HG02943 (cell line): ENCODE measurements at regions not wholly inside any gene's neighbourhood (a gene's known extent, or its start where the extent isn't known, plus 50 kb on each side); places are given as distances from the start of the nearest gene placed in this dataset.

Experiments
- ATAC-seq: cut with Tn5 transposase; IDR thresholded peaks from one replicate; pipeline ENCODE4 v1.9.1; 2021; ENCODE audit warnings: mild to moderate bottlenecking, low read depth, moderate library complexity; ENCODE audit not compliant: unreplicated experiment

GRCh38 chr2:121860033-121860757, 104.7 kb downstream of the TSN start:
- ATAC-seq: no peak

- ATAC-seq: no peak
These were observed 105.3 kb downstream of the TSN start for GRCh38 chr2:121860758-121861227.

GRCh38 chr2:121862286-121862685, 106.8 kb downstream of the TSN start:
- ATAC-seq: no peak

DNA sequence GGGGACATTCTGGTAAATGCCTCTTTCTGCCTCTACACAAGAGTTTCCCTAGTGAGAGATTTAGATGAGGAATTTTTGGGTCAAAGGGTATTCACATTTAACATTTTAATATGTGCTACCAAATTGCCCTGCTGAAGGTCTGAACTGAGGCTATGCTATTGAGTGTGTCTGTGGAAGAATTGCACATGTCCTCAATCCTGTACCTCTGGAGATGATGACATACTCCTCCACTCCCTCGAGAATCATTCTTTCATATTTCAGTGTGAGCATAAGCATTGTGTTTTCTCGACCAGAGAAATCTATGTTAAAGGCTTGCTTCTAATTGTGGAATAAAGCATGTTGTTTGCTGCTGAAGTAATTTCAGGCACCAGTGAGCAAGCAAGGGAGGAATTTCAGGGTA, 110.5 kb downstream of the TSN start:
- ATAC-seq: no peak

DNA sequence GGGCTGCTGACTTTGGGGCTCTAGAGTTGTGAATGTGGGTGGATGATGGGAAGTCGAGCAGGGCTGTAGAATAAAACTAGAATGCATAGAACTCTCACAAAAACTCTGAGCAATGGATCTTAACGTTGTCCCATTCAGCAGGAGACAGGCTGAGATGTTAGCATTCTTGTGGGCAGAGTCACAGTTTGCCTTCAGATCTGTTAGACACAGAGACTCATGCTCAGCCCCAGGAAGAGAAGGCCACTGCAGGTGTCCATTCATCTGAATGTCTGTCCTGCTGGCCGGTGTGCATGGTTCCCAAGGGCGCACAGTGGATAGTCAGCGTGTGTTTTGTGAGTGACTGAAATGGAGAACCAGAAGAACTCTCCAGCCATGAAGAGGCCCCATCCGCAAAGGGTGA, 111.3 kb downstream of the TSN start:
- ATAC-seq: no peak

GRCh38 chr2:121868652-121869051, 113.2 kb downstream of the TSN start:
- ATAC-seq: no peak

DNA sequence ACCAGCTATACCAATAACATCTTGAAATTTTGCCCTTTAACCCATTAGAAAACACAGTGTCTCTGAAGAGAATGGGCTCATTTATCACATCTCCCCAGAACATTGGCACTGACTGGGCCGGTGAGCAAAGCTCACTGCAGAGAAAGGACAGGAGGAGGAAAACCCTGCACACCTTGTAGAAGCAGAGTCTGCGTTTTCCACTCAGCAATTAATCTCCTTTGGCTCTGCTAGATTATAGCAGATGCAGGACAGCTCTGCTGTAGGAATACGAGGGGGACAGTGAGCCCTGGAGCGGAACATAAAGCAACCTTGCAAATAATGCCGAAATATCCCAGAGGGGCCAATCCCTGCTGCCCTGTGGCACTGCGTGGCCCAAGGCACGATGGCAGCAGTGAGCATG, 113.9 kb downstream of the TSN start:
- no peak for ATAC-seq

GRCh38 chr2:121869873-121870272, 114.4 kb downstream of the TSN start:
- no peak for ATAC-seq

GRCh38 chr2:121872651-121873050, 117.2 kb downstream of the TSN start:
- ATAC-seq: no peak

- no peak for ATAC-seq
These were observed 118.4 kb downstream of the TSN start for GRCh38 chr2:121873864-121874263.

DNA sequence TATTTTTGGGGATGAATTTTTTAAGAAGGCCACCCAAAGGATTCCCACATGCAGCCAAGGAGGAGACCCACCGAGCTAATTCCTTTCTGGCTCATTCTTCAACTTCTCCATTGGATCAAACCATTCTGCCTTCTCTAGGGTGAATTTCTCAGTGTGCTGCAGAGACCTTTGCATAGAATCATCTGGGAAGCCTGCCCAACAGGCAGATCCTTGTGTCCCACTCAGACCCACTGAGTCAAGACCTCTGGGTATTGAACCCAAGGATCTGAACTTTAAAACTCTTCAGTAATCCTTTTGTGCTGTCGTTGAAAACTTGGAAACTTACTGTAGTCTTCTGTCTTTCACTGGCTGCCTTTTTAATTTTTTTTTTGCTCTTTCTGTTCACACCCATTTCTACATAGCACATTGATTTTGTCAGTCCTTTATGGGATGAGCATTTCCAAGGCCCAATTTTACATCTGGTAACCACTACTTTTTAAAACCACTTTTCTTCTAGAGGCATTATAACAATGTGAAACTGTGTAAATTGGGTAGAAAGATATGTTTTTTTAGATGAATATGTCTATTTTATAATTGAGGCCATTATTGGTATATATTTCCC, 120.2 kb downstream of the TSN start:
- no peak for ATAC-seq

GRCh38 chr2:121877366-121877765, 121.9 kb downstream of the TSN start:
- ATAC-seq: no peak

- ATAC-seq: no peak
These were observed 124.8 kb downstream of the TSN start for GRCh38 chr2:121880283-121880682.

DNA sequence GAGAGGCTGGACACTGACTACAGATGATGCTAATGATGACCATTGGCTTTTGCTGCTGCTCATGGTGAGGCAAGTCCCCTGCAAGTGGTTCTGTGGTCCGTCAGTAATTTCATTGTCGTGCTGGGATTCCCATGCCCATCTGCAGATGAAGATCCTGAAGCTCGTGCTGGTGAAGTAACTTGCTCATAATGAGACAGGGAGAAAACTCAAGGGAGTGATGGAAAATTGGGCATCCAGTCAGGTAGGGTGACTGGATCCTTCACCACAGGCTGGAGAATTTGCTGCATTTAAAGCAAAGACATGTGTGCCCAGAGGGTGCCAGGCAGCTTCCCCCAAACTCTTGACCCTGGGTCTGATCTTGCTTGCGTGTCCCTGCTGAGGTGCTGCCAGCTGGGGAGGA, 125.6 kb downstream of the TSN start:
- ATAC-seq: no peak

DNA sequence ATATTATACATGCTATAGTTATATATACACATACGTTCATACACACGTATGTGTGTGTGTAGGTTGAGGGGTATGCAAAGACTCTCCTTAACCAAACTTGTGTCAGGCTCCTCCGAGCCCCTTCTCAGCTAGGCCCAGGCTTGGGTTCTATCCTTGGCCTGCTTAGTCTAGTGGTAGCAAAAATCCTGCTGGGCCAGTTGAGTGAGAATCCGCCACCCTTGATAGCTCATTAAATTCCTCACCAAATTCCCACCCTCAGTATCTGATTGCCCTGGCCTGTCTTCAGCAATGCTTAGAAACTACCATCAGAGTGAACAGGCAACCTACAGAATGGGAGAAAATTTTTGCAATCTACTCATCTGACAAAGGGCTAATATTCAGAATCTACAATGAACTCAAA, 126.5 kb downstream of the TSN start:
- ATAC-seq: no peak

- ATAC-seq: no peak
These were observed 128.6 kb downstream of the TSN start for GRCh38 chr2:121884078-121884477.

- no peak for ATAC-seq
These were observed 129.1 kb downstream of the TSN start for GRCh38 chr2:121884511-121884921.

GRCh38 chr2:121886059-121886458, 130.6 kb downstream of the TSN start:
- no peak for ATAC-seq

GRCh38 chr2:121887513-121888188, 132.2 kb downstream of the TSN start:
- ATAC-seq: no peak

- ATAC-seq: no peak
These were observed 132.7 kb downstream of the TSN start for GRCh38 chr2:121888189-121888557.

DNA sequence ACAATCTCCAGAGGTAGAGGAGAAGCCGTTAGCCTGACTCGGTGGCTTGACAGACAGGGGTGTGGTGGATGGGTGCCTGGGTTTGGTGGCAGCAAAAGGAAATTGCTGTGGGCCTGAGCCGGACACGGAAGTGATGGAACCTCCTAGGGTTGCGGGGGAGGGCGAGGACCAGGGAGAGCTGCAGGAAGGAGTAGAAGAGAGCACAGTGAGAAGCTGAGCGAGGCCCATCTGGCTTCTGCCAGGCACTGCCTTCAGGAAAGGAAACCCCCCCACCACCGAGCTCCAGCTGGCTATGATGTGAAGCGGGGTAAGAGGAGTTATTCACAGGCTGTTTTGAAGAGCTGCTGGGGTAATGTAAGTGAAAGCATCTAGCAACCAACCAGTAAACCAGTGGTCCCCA, 134.6 kb downstream of the TSN start:
- no peak for ATAC-seq
